Activated CD8-positive, alpha-beta memory T cell treated with anti-CD3 and anti-CD28 coated beads for 48 hours (primary cell): ENCODE measurements at regions not wholly inside any gene's neighbourhood (a gene's known extent, or its start where the extent isn't known, plus 50 kb on each side); places are given as distances from the start of the nearest gene placed in this dataset.
"Not testable (repeated sequence)": the region's sequence is repeated elsewhere in the genome, so short reads cannot be mapped to it uniquely, and the experiment has no call there.

Source experiments
- DNase-seq, 3 experiments: peaks; one replicate each; pipeline ENCODE4 v3.0.0-alpha.2; 2020; ENCODE audit warnings: low read depth in 2 of 3, low spot score in 2 of 3

GRCh38 chr22:23439581-23439980, 140.5 kb downstream of the IGLL1 start:
- not testable (repeated sequence) for DNase-seq

GRCh38 chr22:23438216-23438615, 141.9 kb downstream of the IGLL1 start:
- DNase-seq: no peak

DNA sequence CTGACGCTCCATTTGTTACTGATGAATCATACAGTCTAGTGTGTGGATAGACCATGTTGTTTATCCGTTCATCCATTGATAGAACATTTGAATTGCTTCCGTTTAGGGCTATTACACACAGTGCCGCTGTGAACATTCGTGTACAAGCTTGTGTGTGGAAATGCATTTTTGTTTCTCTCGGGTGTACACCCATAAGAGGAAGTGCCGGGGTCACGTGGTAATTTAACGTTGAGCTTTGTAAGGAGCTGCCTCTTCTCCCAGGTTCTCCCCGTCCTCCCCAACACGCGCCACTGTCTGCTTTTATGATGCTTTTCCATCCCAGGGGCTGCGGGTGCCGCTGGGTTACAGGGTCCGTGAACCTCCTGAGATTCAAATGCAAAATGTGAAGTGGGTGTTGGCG, 142.3 kb downstream of the IGLL1 start:
- DNase-seq: no peak

DNA sequence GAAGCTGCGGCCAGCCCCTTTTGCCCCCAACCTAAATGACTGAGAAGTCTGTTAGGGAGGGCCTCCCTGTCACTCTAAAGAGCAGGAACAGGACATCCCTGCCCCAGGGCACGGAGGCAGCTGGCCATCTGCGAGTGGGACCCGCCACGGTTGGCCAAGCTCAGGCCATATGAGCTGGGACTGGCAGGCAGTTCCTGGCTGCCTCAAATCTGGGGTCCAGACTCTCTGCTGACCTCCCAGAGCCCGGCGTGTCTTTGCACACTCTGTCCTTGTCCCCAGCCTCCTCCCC, 143.0 kb downstream of the IGLL1 start:
- not testable (repeated sequence) for DNase-seq

- DNase-seq: not testable (repeated sequence)
These were observed 143.6 kb downstream of the IGLL1 start for GRCh38 chr22:23436354-23437106.

- not testable (repeated sequence) for DNase-seq
These were observed 144.9 kb downstream of the IGLL1 start for GRCh38 chr22:23435186-23435585.

- not testable (repeated sequence) for DNase-seq
These were observed 145.8 kb downstream of the IGLL1 start for GRCh38 chr22:23434198-23434830.

GRCh38 chr22:23433127-23434005, 146.7 kb downstream of the IGLL1 start:
- DNase-seq: not testable (repeated sequence)

DNA sequence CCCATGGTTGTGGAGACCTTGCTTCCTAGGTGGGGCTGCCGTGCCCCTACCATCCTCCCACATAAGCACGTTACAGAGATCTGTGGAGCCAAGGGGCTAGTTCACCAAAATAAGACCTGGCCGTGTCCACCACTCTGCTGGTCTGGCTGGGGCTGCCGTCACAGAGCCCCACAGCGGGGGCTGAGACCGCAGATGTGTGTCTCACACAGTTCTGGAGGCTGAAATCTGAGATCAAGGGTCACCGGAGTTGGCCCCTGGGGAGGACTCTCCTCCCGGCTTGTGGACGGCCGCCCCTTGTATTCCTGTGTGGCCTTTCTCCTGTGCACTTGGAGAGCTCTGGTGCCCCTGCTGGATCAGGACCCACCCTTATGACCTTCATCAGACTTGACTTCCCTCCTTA, 147.4 kb downstream of the IGLL1 start:
- not testable (repeated sequence) for DNase-seq

DNA sequence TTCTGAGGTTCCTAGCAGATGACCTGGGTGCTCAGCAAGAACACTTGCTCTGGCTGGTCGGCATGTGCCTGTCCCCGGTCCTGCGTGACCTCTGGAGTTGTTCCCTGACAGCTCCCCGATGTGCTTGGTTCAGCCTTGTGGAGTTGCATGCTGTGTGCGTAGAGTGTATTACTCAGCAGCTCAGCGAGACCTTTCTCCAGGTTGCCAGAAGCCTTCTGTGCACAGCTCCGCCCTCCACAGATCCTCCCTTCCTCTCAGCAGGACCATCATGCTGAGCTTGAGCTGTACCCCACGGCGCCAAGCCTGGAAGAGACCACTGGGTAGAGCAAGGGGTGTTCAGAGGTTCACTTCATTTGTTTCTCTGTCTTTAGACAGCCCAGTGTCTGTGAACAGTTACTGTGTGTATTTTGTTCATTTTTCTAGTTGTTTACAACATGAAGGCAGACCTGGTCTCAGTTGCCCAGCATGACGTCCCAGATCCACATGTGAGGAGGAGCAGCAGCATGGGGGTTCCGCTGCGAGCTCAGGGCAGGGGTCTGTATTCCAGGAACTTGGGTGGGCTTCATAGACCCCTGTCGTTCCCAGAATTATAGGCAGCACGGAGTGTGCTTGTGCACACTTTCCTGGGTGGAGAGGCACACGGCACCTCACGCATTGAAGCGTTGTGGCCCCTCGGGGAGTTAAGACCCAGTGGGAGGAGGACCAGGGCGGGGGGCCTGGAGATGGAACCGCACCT, 148.6 kb downstream of the IGLL1 start:
- no peak for DNase-seq

DNA sequence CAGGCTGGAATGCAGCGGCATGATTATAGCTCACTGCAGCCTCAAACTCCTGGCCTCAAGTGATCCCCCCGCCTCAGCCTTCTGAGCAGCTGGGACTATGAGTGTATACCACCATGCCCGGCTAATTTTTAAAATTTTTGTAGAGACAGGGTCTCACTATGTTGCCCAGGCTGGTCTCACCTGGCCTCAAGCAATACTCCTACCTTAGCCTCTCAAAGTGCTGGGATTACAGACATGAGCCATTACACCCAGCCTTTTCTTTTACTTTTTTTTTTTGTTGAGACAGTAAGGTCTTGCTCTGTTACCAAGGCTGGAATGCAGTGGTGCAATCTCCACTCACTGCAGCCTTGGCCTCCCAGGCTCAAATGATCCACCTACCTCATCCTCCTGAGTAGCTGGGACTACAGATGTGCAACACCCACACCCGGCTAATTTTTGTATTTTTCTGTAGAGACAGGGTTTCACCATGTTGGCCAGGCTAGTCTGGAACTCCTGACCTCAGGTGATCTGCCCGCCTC, 155.5 kb downstream of the IGLL1 start:
- DNase-seq: not testable (repeated sequence)

GRCh38 chr22:23424031-23424430, 156.1 kb downstream of the IGLL1 start:
- DNase-seq: no peak

- not testable (repeated sequence) for DNase-seq
These were observed 157.8 kb downstream of the IGLL1 start for GRCh38 chr22:23422281-23422680.

DNA sequence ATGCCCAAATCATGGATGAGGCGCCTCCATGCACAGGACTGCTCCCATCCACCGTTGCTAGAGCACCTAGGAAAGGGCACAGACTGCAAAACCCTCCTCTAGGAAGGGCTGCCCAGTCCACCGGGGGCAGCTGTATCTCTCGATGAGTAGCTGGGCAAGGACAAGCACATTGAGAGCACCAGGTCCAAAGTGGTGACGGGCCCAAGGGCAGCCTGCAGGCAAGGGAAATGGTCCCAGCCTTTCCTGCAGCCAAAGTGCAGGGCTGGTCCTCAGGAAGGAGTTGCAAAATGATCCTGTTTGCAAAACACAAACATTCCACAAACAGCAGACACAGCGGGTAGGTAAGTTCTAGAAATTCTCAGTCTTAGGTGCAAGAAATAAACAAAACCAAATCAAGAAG, 158.8 kb downstream of the IGLL1 start:
- not testable (repeated sequence) for DNase-seq

DNA sequence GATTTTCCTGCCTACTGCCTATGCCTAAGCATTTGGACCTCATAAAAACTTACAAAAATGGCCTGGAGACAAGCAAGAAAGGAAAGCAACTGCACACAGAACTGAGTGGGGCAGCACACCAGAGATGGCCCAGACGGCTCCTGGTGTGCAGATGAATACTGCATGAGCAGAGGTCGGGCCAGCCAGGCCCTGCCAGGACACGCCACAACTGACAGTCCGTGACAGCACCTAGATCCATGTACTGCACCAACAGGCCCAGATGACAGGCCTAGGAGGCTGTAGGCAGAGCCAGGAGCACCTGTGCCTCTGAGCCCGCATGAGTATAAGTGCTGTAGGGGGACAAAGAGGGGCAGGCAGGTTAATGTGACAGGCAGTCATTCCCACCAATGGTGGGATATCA, 160.2 kb downstream of the IGLL1 start:
- DNase-seq: no peak

DNA sequence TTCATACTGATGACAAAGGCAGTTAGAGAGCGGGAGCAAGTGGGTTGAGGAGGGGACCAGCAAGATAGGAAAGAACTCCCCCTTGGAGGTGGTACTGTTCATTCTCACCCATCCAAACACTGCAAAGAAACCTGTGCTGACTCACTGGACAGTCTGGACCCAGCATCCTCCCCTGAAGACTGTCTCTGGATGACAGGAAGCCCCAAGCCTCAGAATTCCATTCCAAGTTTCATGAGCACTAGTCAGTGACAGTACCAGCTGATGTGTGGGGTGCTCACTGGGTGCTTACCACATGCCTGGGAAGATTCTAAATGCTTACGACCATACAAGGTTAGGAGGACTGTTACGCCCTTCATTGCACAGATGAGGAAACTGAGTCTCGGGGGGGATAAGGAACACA, 160.9 kb downstream of the IGLL1 start:
- DNase-seq: no peak

GRCh38 chr22:23418159-23418788, 161.8 kb downstream of the IGLL1 start:
- no peak for DNase-seq

GRCh38 chr22:23417327-23417726, 162.8 kb downstream of the IGLL1 start:
- not testable (repeated sequence) for DNase-seq

- DNase-seq: not testable (repeated sequence)
These were observed 163.9 kb downstream of the IGLL1 start for GRCh38 chr22:23416169-23416690.

DNA sequence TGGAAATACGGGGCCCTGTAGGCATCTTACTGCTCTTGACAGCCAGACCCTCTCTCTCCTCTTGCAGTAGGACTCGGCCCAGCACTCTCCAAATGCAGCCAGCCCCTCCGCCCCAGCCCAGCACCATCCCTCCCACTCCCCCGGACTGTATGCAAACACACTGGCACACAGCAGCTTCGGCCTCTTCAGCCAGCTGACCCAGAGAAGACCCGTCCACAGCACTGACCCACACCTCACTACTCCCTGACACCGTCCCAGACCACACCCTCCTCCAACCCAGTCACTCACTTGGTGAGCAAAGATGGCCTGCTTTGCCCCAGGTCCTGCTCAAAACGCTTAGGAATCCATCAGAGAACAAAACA, 164.6 kb downstream of the IGLL1 start:
- no peak for DNase-seq
